MG63 (cell line): ENCODE measurements at regions not wholly inside any gene's neighbourhood (a gene's known extent, or its start where the extent isn't known, plus 50 kb on each side); places are given as distances from the start of the nearest gene placed in this dataset.

Source experiments
- DNase-seq: peaks from one replicate; pipeline ENCODE4 v3.0.0-alpha.2; 2020
- H3K27me3 ChIP-seq: fragments of 250-450 bp; sonication (Bioruptor Pico); 2 replicates; pipeline ENCODE4 v1.5.1; 2020; ENCODE audit warnings: mild to moderate bottlenecking, moderate library complexity
- H3K36me3 ChIP-seq: fragments of 250-450 bp; sonication (Bioruptor Pico); 2 replicates; pipeline ENCODE4 v1.5.1; 2020; ENCODE audit warnings: mild to moderate bottlenecking, moderate library complexity
- H3K4me3 ChIP-seq: fragments of 250-450 bp; sonication (Bioruptor Pico); 2 replicates; pipeline ENCODE4 v1.5.1; 2020; ENCODE audit warnings: mild to moderate bottlenecking, moderate library complexity
- H3K9me3 ChIP-seq: fragments of 250-450 bp; sonication (Bioruptor Pico); 2 replicates; pipeline ENCODE4 v1.5.1; 2020; ENCODE audit warnings: mild to moderate bottlenecking, moderate library complexity

DNA sequence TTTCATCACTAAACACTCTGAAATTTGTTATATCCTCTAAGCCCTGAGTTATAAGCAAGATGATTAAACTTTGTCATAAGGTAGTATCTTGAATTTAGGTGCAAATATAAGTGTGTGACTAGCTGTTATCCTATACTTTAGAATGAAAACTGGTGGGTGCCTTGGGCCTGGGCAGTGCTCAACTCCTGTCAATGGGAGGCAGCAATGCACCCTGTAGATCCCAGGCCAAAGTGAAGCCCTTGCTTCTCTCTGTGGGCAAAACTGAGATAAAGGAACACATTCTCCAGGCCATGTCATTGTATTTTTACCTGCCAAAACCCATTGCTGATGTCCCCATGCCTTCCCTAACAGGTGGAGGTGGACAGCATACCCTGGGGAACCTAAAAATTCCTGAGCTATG, 525.2 kb downstream of the TNS1 start:
- no peak for DNase-seq
- Histone ChIP-seq H3K9me3 (no peaks in the 10 kb centered on the region), H3K36me3 (no peaks in the 10 kb centered on the region), H3K27me3 (no peaks in the 10 kb centered on the region), H3K4me3 (no peak overlapping the region)

DNA sequence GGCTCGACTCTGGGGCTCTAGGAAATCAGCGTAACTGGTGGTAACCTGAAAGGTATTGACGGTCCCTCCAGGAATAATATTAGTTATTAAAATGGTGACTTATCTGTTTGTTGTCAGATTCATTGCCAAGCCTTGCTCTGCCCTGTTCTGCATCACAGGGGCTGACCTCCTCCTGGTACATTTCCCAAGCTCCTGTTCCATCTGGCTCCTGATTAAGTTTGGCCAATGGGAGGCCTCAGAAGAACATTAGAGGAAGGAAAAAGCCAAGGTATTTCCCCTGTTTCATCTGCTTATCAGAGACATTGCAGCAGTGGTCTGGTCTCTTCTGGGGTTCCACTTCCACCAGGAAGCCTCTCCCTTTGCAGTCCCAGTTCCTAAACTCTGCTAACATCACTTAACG, 527.0 kb downstream of the TNS1 start:
- no peak overlapping the region for H3K4me3 ChIP-seq
- H3K9me3 ChIP-seq: no peaks in the 10 kb centered on the region
- DNase-seq: no peak
- H3K36me3 ChIP-seq: no peaks in the 10 kb centered on the region
- no peaks in the 10 kb centered on the region for H3K27me3 ChIP-seq

DNA sequence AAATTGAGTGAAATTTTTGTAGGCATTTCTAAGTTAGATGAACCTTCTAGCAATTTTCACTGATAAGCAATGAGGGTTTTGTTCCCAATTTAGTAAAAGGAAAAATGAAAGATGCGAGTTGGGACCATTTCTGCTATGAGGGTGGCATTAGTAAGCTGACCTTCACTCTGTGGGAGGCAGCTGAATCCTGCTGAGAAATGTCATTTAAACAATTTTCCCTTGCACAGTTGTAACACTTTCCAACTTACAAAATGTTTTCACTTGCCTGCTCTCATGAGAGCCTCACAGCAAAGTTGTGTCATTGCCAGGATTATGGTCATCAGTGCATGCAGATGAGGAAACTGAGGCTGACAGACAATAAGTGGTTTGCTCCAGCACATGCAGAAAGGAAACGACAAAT, 527.7 kb downstream of the TNS1 start:
- no peaks in the 10 kb centered on the region for H3K27me3 ChIP-seq
- no peaks in the 10 kb centered on the region for H3K36me3 ChIP-seq
- DNase-seq: no peak
- no peak overlapping the region for H3K4me3 ChIP-seq
- H3K9me3 ChIP-seq: no peaks in the 10 kb centered on the region

DNA sequence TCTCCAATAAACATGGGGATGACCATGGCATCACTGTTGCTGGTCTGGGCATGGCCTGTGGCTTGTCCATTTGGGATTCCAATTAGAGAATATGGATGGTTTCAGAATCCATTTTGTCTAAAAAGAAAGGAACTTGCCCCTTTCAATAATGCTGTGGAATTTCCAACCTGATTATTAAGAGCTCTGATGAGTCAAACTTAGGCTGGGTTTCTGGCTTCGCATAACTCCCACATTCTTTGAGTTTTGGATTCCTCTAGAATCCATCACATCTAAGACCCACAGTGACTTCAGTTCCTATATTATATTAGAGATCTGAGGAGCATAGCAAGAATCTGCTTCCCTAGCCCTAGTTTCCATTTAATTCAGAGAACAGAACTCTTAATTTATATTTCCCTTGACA, 531.5 kb downstream of the TNS1 start:
- Histone ChIP-seq H3K4me3 (no peak overlapping the region), H3K36me3 (no peaks in the 10 kb centered on the region), H3K27me3 (no peaks in the 10 kb centered on the region), H3K9me3 (no peaks in the 10 kb centered on the region)
- peak; percentile 24 for DNase-seq

DNA sequence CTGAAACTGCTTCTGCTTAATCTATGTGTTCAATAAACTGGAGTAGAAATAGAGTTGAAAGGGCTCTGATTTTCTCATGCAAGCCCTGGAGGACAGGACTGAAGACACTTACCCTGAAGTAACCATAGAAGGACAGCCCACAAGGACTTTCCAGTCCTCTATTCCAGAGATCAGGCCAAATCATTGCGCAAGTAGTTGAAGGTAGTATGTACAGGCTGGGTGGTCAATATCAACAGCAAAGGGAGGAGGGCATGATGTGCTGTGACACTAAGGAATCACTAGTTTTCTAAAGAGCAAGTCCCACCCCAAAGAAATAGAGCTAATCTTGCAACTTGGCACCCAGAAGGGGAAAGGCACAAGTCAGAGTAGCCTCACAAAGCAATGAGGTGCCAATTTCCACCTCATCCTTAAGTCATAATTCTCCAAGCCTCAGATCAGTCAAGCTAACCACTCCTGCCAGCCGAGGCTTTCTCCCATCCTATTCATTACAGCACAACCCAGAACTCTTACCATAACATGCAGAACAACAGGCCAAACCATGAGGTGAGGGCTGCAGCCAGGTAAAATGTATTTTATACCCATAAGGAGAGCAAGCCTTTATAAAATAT, 533.5 kb downstream of the TNS1 start:
- Histone ChIP-seq H3K9me3 (no peaks in the 10 kb centered on the region), H3K4me3 (no peak overlapping the region), H3K27me3 (no peaks in the 10 kb centered on the region), H3K36me3 (no peaks in the 10 kb centered on the region)
- DNase-seq: peak; percentile 79

DNA sequence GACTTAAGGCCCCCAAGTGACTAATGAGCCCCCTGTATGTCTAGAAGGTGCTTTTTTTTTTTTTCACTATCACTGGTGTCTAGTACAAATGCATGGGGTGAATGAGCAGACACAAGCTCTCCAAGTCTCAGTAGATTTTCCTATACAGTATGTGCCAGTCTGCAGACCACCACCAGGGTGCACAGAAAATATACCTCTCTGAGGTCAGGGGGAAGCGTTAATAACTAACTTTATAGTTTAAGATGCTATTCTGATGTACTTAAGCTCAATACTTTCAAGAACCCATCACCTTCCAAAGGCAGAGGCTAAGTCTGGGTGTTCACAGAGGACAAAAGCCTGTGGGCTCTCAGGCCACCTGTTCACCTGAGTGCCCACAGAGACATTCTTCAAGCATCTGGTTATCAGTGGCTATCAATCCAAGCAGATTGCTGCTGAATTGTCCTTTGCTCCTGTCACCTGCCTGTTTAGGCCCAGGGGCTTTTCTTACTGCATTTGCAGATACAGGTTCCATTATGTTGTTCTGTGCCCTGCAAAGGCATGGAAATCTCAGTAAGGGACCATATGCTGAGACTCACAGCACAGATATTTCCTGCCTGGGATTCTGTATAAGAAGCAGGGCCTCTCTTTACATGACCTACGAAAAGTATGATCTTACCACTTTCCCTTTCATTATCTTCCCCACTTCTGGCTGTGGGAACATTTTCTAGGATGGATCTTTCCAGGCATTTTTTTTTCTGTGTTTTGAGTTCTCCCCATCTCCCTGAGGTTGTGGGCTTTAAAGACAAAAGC, 534.6 kb downstream of the TNS1 start:
- H3K9me3 ChIP-seq: no peaks in the 10 kb centered on the region
- H3K27me3 ChIP-seq: no peaks in the 10 kb centered on the region
- no peak for DNase-seq
- no peaks in the 10 kb centered on the region for H3K36me3 ChIP-seq
- no peak overlapping the region for H3K4me3 ChIP-seq

DNA sequence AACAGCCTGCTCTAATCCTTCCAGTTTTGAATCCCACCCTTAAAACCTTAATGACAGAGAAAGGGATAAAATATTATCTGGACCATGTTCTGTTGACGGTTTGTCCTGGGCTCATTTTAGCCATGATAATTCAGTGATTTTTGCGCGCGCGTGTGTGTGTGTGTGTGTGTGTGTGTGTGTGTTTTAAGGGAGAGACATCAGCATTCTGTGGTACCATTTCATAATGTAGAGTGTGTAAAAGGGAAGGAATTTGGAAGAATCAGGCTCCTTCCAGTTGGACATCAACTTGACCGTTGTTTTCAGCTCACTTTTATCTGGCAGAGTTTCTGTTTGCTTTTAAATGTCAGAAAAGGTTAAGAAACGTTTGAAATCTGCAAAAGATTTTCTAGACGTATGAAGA, 535.5 kb downstream of the TNS1 start:
- Histone ChIP-seq H3K36me3 (no peaks in the 10 kb centered on the region), H3K27me3 (no peaks in the 10 kb centered on the region), H3K9me3 (no peaks in the 10 kb centered on the region), H3K4me3 (no peak overlapping the region)
- no peak for DNase-seq

DNA sequence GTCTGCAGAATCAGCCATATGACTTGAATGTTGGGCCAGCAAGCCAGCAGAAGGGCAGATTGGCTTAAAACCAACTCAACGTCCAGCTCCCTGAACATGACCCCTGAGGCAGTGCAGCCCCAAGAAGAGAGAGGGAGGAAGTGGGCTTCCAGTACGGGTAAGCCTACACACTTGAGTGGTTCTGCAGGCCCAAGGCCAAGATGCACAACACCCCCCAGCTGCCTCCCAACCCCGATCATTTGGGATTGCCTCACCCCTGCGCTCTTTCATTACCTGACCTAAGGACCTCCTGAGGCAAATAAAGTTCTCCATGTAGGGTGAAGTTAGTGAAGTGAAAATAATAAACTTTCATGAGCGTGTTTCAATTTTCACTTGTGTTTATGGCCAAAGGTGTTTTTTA, 536.0 kb downstream of the TNS1 start:
- H3K9me3 ChIP-seq: no peaks in the 10 kb centered on the region
- H3K27me3 ChIP-seq: no peaks in the 10 kb centered on the region
- no peak overlapping the region for H3K4me3 ChIP-seq
- no peak for DNase-seq
- no peaks in the 10 kb centered on the region for H3K36me3 ChIP-seq

DNA sequence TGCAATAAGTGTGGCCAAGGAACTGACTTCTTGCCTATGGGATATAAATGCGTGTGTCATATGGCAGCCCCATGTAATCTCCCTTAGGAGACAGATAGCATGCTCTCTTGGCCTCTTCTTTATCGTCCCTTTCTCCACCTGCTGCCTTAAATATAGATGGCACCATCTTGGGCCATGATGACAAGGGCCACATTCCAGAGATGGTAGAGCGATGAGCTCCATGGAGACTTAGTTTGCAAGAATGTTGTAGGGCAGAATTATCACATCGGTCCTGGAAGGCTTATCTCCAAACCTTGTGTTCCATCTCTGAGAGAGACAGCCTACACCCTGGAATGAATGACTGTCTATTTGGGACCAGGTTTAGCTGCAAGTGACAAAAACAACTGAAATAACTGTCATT, 536.7 kb downstream of the TNS1 start:
- no peak overlapping the region for H3K4me3 ChIP-seq
- H3K36me3 ChIP-seq: no peaks in the 10 kb centered on the region
- H3K9me3 ChIP-seq: no peaks in the 10 kb centered on the region
- no peaks in the 10 kb centered on the region for H3K27me3 ChIP-seq
- no peak for DNase-seq

DNA sequence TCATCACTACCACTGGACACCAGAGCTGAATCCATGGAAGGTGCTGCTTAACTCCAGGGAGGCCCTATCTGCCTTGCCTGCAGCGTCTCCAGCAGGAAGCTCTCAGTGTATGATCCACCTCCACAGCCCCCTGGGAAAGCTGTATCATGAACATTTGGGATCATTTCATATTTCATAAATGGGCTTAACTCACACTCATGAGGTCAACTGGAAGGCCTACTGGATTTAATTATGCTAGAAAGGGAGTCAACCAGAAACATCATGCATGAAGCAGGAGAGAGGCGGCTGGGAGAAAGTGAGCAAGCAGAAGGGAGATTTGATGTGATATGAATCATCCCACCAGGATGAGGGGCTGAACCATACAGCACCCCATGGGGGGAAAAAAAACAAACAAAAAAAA, 537.7 kb downstream of the TNS1 start:
- H3K9me3 ChIP-seq: no peaks in the 10 kb centered on the region
- no peak for DNase-seq
- H3K27me3 ChIP-seq: no peaks in the 10 kb centered on the region
- no peak overlapping the region for H3K4me3 ChIP-seq
- H3K36me3 ChIP-seq: no peaks in the 10 kb centered on the region

DNA sequence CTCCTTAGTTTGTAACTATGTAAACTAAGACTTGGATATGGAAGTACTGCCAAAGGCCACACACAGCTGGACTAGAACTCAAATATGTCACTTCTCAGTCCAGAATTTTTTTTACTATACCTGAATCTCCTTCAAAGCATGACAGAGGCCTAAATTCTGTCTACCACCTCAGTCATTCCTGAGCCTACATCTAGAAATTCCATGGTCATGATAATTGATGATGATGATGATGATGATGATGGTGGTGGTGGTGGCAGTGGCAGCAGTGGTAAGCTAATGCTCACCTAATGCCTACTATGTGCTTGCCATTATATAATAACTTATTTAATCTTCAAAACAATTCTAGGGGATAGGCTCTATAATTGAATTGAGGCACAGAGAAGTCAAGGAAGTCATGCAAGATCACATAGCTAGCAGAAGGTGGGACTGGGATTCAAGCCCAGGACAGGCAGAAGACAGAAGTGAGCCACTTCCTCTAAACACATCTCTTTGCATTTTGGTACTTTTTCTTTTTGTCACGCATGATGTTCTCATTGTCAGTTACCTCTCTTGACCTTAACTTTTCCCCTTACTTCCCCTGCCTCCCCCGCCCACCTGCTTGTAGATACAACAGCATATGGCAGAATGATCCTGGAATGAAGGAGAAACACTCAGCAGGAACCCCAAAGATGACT, 539.3 kb downstream of the TNS1 start:
- H3K4me3 ChIP-seq: no peak overlapping the region
- H3K27me3 ChIP-seq: no peaks in the 10 kb centered on the region
- H3K9me3 ChIP-seq: no peaks in the 10 kb centered on the region
- DNase-seq: no peak
- H3K36me3 ChIP-seq: no peaks in the 10 kb centered on the region

DNA sequence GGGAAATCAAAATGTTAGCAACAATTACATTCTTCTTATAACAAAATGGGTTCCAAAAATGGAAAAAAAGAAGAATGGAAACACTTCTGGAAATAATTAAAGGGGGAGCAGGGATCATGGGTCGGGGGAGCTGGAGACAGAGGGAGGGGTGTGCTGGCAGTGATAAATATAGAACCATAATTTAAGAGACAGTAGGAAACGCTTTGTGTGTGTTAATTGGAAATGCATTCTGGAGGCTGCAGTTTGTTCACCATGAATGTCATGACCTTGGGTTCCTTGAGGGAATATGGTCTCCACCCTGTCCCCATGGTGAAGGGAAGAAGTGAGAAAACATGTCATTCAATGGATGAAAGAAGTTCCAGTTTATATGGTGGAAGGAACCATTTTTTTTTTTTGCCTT, 540.7 kb downstream of the TNS1 start:
- no peaks in the 10 kb centered on the region for H3K27me3 ChIP-seq
- no peak for DNase-seq
- H3K36me3 ChIP-seq: no peaks in the 10 kb centered on the region
- H3K4me3 ChIP-seq: no peak overlapping the region
- H3K9me3 ChIP-seq: no peaks in the 10 kb centered on the region

DNA sequence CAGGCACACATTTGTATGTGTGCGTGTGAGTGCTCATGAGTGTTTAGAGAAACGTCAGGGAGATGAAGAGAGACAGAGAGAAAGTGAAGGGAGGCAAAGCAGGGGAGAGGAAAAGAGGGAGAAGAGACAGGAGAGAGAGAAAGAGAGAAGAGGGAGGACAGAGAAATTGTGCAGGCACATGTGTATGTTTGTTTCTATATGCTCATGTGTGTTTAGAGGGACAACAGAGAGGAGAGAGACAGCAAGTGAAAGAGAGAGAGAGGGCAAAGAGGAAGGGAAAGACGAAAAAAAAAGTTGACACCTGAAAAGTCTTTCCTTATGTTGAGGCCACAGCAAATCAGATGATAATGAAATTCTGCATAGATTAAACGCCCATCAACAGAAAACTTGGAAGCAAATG, 541.1 kb downstream of the TNS1 start:
- H3K36me3 ChIP-seq: no peaks in the 10 kb centered on the region
- H3K4me3 ChIP-seq: no peak overlapping the region
- H3K27me3 ChIP-seq: no peaks in the 10 kb centered on the region
- no peaks in the 10 kb centered on the region for H3K9me3 ChIP-seq
- no peak for DNase-seq

DNA sequence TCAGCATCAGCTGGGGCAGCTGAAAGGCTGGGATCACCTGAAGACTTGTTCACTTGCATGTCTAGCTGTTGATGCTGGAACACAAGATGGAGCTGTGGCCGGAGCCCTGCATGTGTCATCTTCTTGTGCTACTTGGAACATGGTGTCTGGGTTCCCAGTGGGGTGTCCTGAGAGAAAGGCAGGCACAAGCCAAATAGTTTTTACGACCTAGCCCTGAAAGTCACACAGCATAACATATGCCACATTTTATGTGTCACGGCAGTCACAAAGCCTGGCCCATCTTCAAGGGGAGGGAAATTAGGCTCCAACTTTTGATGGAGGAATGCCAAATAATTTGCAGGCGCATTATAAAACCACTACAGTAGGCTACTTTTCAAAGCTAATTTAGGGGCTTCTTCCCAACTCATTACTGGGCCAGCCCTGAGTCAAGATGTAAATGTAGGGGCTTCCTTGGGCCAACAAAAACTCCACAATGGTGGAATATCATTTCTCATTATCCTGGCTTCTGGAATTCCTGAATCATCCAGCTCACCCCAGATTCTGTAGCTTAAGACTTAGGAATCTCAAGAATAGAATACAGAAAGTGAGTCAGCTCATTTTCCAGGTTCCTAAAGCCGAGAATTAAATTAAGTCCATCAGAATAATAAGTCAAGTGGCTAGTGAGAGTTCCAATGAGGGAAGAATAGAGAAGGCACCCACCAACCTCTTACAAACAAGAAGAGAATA, 543.0 kb downstream of the TNS1 start:
- Histone ChIP-seq H3K9me3 (no peaks in the 10 kb centered on the region), H3K27me3 (no peaks in the 10 kb centered on the region), H3K4me3 (no peak overlapping the region), H3K36me3 (no peaks in the 10 kb centered on the region)
- no peak for DNase-seq

DNA sequence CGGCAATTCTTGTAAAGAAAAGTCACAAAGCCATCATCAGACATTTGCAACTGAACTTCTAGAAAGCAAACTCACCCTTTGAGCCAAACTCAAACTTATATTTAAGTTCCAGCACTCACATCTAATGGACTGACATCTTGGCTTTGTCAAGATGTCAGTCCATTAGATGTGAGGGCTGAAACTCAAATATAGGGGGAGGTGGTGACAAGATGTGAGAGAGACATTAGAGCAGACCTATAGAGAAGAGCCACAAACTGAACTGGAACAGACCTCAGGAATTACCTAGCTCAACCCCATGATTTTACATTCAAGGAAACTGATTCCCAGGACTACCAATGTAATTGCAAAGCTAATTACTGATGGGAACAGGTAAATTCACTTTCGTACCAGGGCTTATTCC, 543.8 kb downstream of the TNS1 start:
- Histone ChIP-seq H3K9me3 (no peaks in the 10 kb centered on the region), H3K4me3 (no peak overlapping the region), H3K27me3 (no peaks in the 10 kb centered on the region), H3K36me3 (no peaks in the 10 kb centered on the region)
- no peak for DNase-seq

DNA sequence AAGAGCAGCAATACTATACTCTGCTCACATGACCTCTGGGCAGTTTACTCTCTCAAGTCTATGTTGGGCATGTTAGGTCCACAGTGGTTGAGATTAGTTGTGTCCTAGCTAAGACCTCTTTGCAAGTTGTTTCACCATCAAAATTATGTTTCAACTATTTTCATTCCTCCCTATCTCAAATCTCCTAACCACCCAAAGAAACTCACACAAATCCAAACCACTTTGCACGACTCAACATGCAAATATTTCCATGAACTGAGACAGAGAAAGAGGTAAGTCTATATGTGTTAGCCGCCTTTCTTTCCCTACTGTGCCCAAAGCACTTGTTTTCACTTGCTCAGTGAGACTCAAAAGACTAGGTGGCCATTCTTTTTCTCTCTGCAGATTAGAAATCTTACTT, 546.8 kb downstream of the TNS1 start:
- Histone ChIP-seq H3K4me3 (no peak overlapping the region), H3K27me3 (no peaks in the 10 kb centered on the region), H3K36me3 (no peaks in the 10 kb centered on the region), H3K9me3 (no peaks in the 10 kb centered on the region)
- DNase-seq: no peak

DNA sequence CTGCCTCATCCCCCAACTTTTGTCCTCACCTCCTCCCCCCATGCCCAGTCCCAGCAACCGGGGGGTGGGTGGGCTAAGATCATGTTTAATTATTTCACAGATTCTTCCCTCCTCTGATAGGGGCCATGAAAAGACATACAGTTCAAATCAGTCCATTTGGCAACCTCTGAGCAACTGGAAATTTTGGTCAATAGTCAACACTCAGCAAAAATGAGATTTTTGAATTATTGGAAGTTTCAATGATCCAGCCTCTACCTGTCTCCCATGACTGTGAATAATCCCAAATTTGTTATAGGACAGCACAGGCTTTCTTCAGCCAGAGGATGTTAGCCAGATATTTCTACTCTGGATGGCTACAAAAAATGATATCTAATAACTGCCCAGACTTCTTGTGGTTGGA, 549.9 kb downstream of the TNS1 start:
- Histone ChIP-seq H3K9me3 (no peaks in the 10 kb centered on the region), H3K4me3 (no peak overlapping the region), H3K36me3 (no peaks in the 10 kb centered on the region), H3K27me3 (no peaks in the 10 kb centered on the region)
- no peak for DNase-seq
